HFF-Myc (cell line): ENCODE measurements at regions not wholly inside any gene's neighbourhood (a gene's known extent, or its start where the extent isn't known, plus 50 kb on each side); places are given as distances from the start of the nearest gene placed in this dataset.

Source experiments
- DNase-seq: peaks from one replicate; pipeline ENCODE4 v3.0.0-alpha.2; 2011; ENCODE audit warnings: low read depth; ENCODE audit errors: extremely low read depth
- H3K4me3 ChIP-seq: replicated peaks from 2 replicates; pipeline ENCODE4 v1.5.1; 2011; ENCODE audit warnings: low read depth, mild to moderate bottlenecking, control low read depth, low read length
- TF ChIP-seq, protein P1 (sequence below): IDR thresholded peaks from 2 replicates; pipeline ENCODE4 v1.5.1; 2012; ENCODE audit warnings: mild to moderate bottlenecking, low read depth, low read length, control low read depth; ENCODE audit errors: missing control alignments

- DNase-seq, result no peak
- TF ChIP-seq, protein P1, sequence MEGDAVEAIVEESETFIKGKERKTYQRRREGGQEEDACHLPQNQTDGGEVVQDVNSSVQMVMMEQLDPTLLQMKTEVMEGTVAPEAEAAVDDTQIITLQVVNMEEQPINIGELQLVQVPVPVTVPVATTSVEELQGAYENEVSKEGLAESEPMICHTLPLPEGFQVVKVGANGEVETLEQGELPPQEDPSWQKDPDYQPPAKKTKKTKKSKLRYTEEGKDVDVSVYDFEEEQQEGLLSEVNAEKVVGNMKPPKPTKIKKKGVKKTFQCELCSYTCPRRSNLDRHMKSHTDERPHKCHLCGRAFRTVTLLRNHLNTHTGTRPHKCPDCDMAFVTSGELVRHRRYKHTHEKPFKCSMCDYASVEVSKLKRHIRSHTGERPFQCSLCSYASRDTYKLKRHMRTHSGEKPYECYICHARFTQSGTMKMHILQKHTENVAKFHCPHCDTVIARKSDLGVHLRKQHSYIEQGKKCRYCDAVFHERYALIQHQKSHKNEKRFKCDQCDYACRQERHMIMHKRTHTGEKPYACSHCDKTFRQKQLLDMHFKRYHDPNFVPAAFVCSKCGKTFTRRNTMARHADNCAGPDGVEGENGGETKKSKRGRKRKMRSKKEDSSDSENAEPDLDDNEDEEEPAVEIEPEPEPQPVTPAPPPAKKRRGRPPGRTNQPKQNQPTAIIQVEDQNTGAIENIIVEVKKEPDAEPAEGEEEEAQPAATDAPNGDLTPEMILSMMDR, result no peak
- no peak overlapping the region for H3K4me3 ChIP-seq
These were observed 597.3 kb upstream of the SGCD start for GRCh38 chr5:155729684-155730059.

- TF ChIP-seq, protein P1, result no peak
- DNase-seq, result no peak
- H3K4me3 ChIP-seq, result no peak overlapping the region
These were observed 594.2 kb upstream of the SGCD start for GRCh38 chr5:155732587-155733376.

- H3K4me3 ChIP-seq, result no peak overlapping the region
- DNase-seq, result no peak
- TF ChIP-seq, protein P1, result no peak
These were observed 593.0 kb upstream of the SGCD start for GRCh38 chr5:155733935-155734334.

- DNase-seq, result no peak
- TF ChIP-seq, protein P1, result no peak
These were observed 591.6 kb upstream of the SGCD start for GRCh38 chr5:155735388-155735787.

DNA sequence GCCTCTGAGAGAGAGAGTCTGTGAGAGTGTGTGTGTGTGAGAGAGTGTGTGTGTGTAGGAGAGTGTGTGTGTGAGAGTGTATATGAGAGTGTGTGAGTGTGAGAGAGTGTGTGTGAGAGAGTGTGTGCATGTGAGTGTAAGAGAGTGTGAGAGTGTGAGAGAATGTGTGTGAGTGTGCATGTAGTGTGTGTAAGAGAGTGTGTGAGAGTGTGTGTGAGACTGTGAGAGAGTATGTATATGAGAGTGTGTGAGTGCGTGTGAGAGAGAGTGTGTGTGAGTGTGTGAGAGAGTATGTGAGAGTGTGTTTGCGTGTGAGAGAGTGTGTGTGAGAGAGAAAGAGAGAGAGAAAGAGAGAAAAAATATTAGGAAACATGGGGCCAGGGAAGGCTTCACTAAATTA lies 588.3 kb upstream of the SGCD start:
- DNase-seq, result no peak
- no peak overlapping the region for H3K4me3 ChIP-seq
- TF ChIP-seq, protein P1, result no peak

More at GRCh38 chr5:155735388-155735787, 591.6 kb upstream of the SGCD start:
- H3K4me3 ChIP-seq, result no peak overlapping the region

- DNase-seq, result no peak
- TF ChIP-seq, protein P1, result no peak
These were observed 580.5 kb upstream of the SGCD start for GRCh38 chr5:155746367-155747038.

More at GRCh38 chr5:155746367-155747038, 580.5 kb upstream of the SGCD start:
- H3K4me3 ChIP-seq, result no peak overlapping the region
